ENCODE measurements at regions not wholly inside any gene's neighbourhood (a gene's known extent, or its start where the extent isn't known, plus 50 kb on each side); places are given as distances from the start of the nearest gene placed in this dataset.

- DNase-seq (ENCODE audit: low read depth), result no peak
Observed at GRCh38 chr3:116929505-116930222, 220.1 kb downstream of the TUSC7 start.

GRCh38 chr3:116930786-116931185, 221.2 kb downstream of the TUSC7 start:
- DNase-seq (ENCODE audit: low read depth), result no peak

- DNase-seq (ENCODE audit: low read depth), result no peak
Observed at GRCh38 chr3:116939091-116939490, 229.5 kb downstream of the TUSC7 start.

- no peak for DNase-seq (ENCODE audit: low read depth)
Observed at GRCh38 chr3:116939550-116939949, 230.0 kb downstream of the TUSC7 start.

GRCh38 chr3:116940719-116941118, 231.1 kb downstream of the TUSC7 start:
- DNase-seq (ENCODE audit: low read depth), result no peak

- no peak for DNase-seq (ENCODE audit: low read depth)
Observed at GRCh38 chr3:116946376-116946775, 236.8 kb downstream of the TUSC7 start.

- no peak for DNase-seq (ENCODE audit: low read depth)
Observed at GRCh38 chr3:116947148-116947547, 237.6 kb downstream of the TUSC7 start.

GRCh38 chr3:116947809-116948208, 238.2 kb downstream of the TUSC7 start:
- no peak for DNase-seq (ENCODE audit: low read depth)

GRCh38 chr3:116950301-116951055, 240.9 kb downstream of the TUSC7 start:
- no peak for DNase-seq (ENCODE audit: low read depth)

GRCh38 chr3:116951610-116952009, 242.0 kb downstream of the TUSC7 start:
- no peak for DNase-seq (ENCODE audit: low read depth)

GRCh38 chr3:116958291-116958690, 248.7 kb downstream of the TUSC7 start:
- no peak for DNase-seq (ENCODE audit: low read depth)

- DNase-seq (ENCODE audit: low read depth), result no peak
Observed at GRCh38 chr3:116961106-116961505, 251.5 kb downstream of the TUSC7 start.

GRCh38 chr3:116963802-116964201, 254.2 kb downstream of the TUSC7 start:
- DNase-seq (ENCODE audit: low read depth), result no peak

GRCh38 chr3:116966649-116967048, 257.1 kb downstream of the TUSC7 start:
- no peak for DNase-seq (ENCODE audit: low read depth)

- DNase-seq (ENCODE audit: low read depth), result no peak
Observed at GRCh38 chr3:116969135-116969534, 259.6 kb downstream of the TUSC7 start.

GRCh38 chr3:116969646-116970045, 260.1 kb downstream of the TUSC7 start:
- DNase-seq (ENCODE audit: low read depth), result no peak

- no peak for DNase-seq (ENCODE audit: low read depth)
Observed at GRCh38 chr3:116971531-116971930, 262.0 kb downstream of the TUSC7 start.

GRCh38 chr3:116974702-116975101, 265.1 kb downstream of the TUSC7 start:
- DNase-seq (ENCODE audit: low read depth), result no peak

GRCh38 chr3:116977441-116977840, 267.9 kb downstream of the TUSC7 start:
- DNase-seq (ENCODE audit: low read depth), result no peak

GRCh38 chr3:116980099-116980498, 270.5 kb downstream of the TUSC7 start:
- DNase-seq (ENCODE audit: low read depth), result no peak

- DNase-seq (ENCODE audit: low read depth), result no peak
Observed at GRCh38 chr3:116981089-116981488, 271.5 kb downstream of the TUSC7 start.

- DNase-seq (ENCODE audit: low read depth), result no peak
Observed at GRCh38 chr3:116984301-116984700, 274.7 kb downstream of the TUSC7 start.

GRCh38 chr3:116994351-116994879, 284.8 kb downstream of the TUSC7 start:
- DNase-seq (ENCODE audit: low read depth), result no peak
